Left hindlimb (tissue), 1 donor: ENCODE measurements at regions not wholly inside any gene's neighbourhood (a gene's known extent, or its start where the extent isn't known, plus 50 kb on each side); places are given as distances from the start of the nearest gene placed in this dataset.

ENCODE experiments used
- DNase-seq: peaks from one replicate; pipeline ENCODE4 v3.0.0-alpha.2; 2018

DNA sequence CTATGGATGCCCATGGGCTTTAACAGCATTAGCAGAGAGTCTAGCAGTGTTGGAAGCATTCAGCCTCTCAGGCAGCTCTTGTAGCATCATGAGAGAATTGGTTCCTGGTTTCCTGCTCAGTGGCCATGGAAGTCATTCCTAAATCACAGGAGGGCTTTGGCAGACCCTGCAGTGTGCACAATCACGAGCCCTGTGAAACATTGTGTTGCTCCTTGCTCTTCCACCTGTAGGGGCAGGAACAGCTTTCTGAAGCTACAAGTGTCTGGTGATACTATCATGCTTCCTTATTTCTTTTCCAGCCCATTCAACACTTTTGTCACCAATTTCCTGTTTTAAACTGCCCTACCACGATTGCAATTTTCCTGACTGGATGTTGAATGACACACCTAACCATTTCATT lies 402.2 kb upstream of the USP15 start:
- no peak for DNase-seq

DNA sequence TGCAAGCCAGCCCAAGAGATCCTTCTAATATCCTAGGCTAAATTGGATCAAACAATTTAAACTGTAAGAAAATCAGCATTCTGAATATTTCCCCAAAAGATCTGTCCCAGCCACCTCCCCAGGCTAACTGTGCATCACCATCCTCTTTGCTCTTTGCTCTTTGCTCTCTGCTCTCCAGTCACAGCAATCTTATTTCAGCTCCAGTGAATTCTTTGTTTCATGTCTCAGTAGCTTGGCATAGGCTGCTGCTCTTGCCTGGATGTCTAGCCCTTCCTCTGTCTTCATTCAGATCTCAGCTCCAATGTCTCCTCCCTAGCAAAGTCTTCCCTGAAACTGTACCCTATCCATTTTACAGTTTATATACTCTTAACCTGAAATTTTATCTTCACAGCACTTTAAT lies 399.8 kb upstream of the USP15 start:
- DNase-seq = no peak

- DNase-seq = no peak
These were observed 397.2 kb upstream of the USP15 start for GRCh38 chr12:61862986-61863385.

GRCh38 chr12:61863811-61864210 lies 396.4 kb upstream of the USP15 start:
- no peak for DNase-seq

DNA sequence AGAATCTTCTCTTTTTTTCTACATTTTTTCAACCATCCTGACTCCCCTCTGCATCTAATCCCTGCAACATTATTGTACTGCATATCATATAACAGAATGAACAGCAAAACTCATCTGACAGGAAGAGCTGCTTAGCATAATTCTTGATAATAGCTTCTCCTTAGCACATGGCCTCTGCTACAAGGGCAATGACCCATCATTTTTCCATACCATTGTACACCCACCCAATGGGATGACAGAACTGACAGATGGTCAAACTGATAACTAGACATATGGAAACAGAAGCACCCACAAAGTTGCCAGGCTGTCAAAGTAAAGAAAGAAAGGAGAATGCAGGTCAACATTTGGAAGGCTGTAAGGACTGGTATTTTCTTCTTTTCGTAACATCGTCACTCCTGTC lies 390.4 kb upstream of the USP15 start:
- no peak for DNase-seq

DNA sequence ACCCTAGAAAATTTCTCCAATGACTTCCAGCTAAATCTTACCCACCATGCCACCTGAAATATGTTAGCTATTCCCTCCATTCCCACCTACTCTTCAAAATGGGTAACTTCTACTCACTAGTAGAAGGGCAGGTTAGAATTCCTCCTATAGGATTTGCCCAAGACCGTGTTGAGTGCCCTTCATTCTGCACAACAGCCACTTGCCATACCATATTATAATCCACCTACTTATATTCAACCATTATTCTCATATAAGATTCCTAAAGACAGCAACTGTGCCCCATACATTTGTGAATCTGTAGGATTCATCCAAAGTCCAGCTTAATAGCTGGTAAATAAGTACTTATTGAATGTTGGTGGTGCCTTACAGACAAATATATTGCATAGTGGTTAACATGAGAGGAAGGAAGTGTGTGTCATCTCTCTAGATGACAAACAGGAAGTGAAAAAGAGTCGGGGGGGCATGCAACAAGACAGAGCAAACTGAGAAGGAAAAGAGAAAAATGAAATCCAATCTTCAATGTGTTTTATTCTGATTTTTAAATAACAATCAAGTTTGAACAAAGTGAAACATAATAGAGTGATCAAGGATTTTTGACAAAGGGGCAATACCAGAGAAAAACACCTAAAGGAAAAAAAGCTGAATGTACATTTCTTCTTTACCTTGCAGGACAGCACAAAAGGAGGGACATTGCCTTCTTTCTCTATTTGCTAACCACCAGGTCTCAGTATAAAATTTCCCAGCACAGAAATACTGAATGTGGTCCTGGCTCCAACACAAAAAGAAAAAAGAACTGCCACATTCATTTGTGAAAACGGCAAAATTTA lies 389.3 kb upstream of the USP15 start:
- no peak for DNase-seq

DNA sequence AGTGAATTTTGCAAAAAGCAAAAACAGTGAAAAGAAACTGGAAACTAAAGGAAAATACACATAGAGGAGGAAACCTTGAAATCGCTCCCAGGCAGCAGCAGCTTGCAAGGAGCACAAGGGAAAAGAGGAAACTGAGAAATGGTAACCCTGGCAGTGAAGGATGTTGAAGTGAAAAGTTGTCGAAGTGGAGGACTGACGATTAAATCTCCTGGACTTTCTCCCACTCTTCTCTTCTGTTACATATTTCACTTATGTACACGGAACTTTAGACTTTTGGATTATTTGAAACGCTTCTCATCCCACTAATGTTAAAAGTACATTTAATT lies 388.8 kb upstream of the USP15 start:
- DNase-seq = no peak

- no peak for DNase-seq
These were observed 381.0 kb upstream of the USP15 start for GRCh38 chr12:61879229-61879628.

DNA sequence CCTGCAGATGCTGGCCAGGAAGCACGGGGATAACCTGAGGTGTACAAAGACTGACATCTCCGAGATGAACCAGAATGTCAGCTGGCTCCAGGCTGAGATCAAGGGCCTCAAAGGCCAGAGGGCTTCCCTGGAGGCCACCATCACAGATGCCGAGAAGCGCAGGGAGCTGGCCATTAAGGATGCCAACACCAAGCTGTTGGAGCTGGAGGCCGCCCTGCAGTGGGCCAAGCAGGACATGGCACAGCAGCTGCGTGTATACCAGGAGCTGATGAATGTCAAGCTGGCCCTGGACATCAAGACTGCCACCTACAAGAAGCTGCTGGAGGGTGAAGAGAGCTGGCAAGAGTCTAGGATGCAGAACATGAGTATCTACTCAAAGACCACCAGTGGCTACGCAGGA lies 380.0 kb upstream of the USP15 start:
- no peak for DNase-seq

- no peak for DNase-seq
These were observed 368.6 kb upstream of the USP15 start for GRCh38 chr12:61891632-61892031.

DNA sequence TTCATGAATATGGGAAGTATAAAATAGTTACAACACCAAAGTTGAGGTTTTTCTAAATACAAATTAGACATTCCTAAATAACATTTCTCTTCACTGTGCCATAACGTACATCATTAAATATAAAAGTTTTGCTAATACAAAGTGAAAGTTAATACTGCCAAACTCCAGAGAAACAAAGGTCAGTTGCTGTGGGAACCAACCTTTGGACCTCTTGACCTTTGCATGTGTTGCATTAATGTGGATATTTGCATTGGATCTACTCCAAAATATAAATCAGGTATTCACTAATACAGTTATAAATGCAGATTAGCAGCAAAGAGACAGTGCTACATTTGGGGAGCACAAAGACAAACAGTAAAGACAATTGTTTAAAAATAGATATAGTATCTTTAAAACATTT lies 366.0 kb upstream of the USP15 start:
- DNase-seq = no peak

- DNase-seq = no peak
These were observed 363.8 kb upstream of the USP15 start for GRCh38 chr12:61896436-61896835.

DNA sequence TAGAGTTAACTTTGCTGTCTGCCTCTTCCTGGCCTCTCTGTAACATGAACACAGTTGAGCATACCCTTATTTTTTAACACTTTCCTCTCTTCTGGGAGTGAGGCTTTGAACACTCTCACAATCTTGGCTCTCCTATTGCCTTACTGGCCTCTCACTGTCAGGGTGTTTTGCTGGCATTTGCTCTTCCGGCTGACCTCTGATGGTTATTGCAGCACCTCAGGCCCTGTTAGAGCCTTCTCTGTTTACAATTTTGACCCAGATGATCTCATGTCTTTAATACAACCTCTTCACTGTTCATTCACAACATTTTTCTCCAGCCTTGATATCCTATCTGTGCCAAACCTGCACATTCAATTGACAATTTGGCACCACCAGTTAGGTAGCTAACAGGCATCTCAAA lies 357.8 kb upstream of the USP15 start:
- no peak for DNase-seq

DNA sequence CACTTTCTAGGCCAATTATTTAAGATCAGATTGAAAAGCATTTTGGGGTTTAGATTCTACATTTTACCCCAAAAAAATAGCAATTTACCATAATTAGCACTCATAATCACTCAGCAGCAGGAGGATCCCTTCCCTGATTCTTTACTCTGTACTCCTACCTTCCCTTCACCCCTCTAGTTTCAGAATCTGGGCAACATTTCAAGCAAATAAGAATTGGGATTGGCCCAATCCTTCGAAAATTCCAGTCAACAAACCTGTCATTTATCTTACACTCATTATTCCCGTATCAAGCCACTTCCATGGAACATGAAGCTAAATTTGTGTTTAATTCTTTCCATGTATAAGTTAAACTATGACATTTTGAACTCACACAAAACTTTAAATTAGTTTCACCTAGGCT lies 349.1 kb upstream of the USP15 start:
- DNase-seq = no peak

- DNase-seq = no peak
These were observed 344.8 kb upstream of the USP15 start for GRCh38 chr12:61915420-61915819.

GRCh38 chr12:61916831-61917230 lies 343.4 kb upstream of the USP15 start:
- no peak for DNase-seq

DNA sequence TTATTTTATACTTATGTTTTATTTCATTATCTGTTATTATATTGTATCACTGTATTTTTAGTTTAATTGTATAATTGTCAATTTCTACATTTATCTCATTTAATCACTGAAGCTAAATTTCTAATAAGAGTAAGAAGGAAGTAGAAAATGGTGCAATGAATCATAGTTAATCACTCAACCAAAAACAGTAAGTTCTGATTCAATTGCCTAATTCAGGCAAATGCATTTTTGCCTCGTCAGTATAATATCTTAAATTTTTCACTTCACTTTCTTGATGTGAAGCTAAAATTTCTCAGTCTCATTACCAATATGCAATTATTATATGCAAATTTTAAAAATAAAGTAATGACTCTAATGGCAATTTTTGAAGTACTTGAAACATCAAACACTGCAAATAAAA lies 340.5 kb upstream of the USP15 start:
- no peak for DNase-seq

DNA sequence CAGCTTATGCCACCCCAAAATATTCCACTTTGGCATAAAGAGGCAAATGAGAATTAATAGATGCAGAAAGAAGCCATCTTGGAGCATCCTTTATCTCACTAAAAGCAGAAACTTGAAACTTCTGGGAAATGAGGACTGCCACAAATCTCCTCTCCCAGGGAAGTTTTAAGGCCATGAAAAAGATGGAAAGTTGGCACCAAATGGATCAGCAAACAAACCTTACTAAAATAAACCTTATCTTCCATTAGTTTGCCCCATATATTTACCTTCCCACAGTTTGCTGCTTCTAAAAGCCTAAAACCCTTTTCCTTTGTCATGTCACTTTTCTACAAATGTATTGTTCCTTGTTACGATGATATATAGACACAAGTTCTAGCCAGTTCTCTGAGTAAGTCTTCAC lies 340.0 kb upstream of the USP15 start:
- DNase-seq = no peak

DNA sequence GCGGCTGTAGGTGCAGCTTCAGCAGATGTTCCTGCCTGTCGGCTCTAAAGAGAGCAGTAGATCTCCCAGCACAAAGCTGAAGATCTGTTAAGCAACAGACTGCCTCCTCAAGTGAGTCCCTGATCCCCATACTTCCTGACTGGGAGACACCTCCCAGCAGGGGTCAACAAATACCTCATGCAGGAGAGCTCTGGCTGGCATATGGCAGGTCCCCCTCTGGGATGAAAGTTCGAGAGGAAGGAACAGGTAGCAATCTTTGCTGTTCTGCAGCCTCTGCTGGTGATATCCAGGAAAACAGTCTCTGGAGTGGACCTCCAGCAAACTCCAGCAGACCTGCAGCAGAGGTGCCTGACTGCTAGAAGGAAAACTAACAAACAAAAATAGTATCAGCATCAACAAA lies 337.1 kb upstream of the USP15 start:
- no peak for DNase-seq

DNA sequence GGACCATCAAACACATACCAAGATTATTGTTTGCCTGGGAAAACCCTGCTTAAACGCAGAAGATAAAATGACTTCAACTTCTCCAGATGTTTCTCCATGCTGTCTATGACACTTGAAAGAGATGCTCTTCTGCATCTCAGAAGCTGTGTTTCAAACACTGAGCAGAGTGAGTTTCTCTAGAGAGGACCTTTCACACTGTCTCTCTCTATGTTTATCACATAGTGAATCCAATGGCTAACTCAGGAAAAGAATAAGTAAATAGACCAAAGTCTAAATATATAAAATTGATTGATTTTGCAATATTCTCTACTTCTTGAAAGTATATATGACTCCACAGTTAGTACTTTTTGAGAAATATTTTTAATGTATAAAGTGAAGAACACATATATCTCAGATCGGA lies 325.6 kb upstream of the USP15 start:
- no peak for DNase-seq

GRCh38 chr12:61939977-61940376 lies 320.2 kb upstream of the USP15 start:
- DNase-seq = no peak

GRCh38 chr12:61956545-61956944 lies 303.7 kb upstream of the USP15 start:
- DNase-seq = no peak

GRCh38 chr12:61974461-61974860 lies 285.7 kb upstream of the USP15 start:
- DNase-seq = no peak

- no peak for DNase-seq
These were observed 274.4 kb upstream of the USP15 start for GRCh38 chr12:61985830-61986229.

DNA sequence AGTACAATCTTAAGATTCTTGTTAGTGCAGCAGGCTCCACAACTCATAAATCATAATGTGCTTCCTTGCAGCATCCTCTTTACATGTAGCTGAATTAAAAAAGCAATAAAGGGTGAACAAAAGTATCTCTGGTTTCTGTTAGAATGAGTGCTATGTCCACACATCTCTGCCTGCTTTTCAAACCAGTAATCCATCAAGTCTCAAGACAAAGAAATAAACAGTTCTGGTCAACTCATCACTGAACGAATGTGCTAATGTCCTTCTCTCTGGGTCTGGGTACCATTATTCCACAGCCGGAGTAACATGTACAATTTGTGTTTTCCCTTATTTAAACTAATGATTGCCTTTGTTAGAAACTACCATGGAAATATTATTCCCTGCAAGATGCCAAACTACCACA lies 273.0 kb upstream of the USP15 start:
- no peak for DNase-seq

- no peak for DNase-seq
These were observed 268.5 kb upstream of the USP15 start for GRCh38 chr12:61991661-61992060.
